ENCODE measurements at regions not wholly inside any gene's neighbourhood (a gene's known extent, or its start where the extent isn't known, plus 50 kb on each side); places are given as distances from the start of the nearest gene placed in this dataset.

DNA sequence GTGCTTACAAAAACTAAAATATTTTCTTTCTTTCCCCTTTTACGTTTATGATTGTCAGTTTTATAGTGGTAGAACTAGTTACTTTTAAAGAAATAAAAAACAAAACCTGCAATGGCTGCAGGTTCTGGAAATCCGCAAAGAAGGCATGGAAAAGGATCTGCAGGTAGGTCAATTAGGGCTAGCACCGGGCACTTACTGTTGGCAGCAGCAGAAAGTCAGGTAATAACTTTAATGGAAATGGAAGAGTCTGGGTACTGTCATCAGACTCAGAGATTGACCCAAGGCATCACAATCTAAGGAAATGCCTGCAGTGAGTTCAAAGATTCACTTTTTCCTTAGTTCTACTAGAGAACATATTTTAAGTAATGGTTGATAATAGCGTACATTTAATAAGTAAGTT is 1136.3 kb upstream of the B3GALT2 start:
- Histone ChIP-seq H3F3A (ENCODE audit: insufficient read depth, low read depth) (no peaks in the 10 kb centered on the region), H3K36me3 (ENCODE audit: low read depth) (no peaks in the 10 kb centered on the region), H4K20me1 (ENCODE audit: insufficient read depth) (no peaks in the 10 kb centered on the region), H3K79me2 (ENCODE audit: low read depth) (no peaks in the 10 kb centered on the region), H3K27ac (no peak overlapping the region), H3K9me3 (ENCODE audit: insufficient read depth, low read depth) (no peaks in the 10 kb centered on the region), H3K9me2 (ENCODE audit: insufficient read depth) (0 out of 2 replicates have a peak, but pooled peaks cover 3% of the 10 kb centered on the region), H3K4me1 (replicated peaks; ENCODE audit: insufficient read depth) (no peaks in the 10 kb centered on the region), H3K4me2 (no peak overlapping the region), H2AFZ (0 out of 2 replicates have a peak overlapping the region, but pooled peaks have one; percentile 53), H3K27me3 (ENCODE audit: insufficient read depth, low read depth) (no peaks in the 10 kb centered on the region), H3K4me3 (no peak overlapping the region)
- no peak for DNase-seq
- BruUV-seq (replicated peaks), result no TSS peak
- intact Hi-C loops (cut with micrococcal nuclease; ENCODE audit: unreplicated experiment), result no loop called here
- CTCF ChIA-PET, result no interaction called here
- TF ChIP-seq, protein P1, sequence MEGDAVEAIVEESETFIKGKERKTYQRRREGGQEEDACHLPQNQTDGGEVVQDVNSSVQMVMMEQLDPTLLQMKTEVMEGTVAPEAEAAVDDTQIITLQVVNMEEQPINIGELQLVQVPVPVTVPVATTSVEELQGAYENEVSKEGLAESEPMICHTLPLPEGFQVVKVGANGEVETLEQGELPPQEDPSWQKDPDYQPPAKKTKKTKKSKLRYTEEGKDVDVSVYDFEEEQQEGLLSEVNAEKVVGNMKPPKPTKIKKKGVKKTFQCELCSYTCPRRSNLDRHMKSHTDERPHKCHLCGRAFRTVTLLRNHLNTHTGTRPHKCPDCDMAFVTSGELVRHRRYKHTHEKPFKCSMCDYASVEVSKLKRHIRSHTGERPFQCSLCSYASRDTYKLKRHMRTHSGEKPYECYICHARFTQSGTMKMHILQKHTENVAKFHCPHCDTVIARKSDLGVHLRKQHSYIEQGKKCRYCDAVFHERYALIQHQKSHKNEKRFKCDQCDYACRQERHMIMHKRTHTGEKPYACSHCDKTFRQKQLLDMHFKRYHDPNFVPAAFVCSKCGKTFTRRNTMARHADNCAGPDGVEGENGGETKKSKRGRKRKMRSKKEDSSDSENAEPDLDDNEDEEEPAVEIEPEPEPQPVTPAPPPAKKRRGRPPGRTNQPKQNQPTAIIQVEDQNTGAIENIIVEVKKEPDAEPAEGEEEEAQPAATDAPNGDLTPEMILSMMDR (conservative IDR thresholded peaks at IDR 0.05), result no peak
- no peak for TF ChIP-seq EZH2 (IDR thresholded peaks at IDR 0.05; ENCODE audit: low read depth)
- POLR2A ChIA-PET (ENCODE audit: unreplicated experiment), result no interaction called here

DNA sequence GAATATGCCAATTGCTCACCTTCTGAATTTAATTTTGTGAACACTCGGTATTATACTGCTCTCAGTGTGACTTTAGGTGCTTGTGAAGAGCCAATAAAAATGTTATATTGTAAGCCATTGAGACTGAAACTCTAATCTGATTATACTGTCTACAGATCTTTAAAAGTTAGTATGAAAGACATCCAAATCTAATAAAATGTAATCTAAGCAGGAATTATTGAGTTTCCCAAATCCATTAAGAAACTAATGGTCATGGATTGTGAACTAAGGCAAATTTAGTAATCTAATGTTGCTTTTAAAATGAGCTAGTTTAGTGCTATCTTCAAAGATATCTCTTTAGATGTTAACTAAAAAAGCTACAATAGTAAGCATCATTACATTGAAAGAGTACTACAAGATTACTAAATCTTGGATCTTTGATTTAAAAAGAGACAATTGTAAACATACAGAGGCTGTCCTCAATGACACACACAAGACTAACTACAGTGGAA is 1132.4 kb upstream of the B3GALT2 start:
- H2AFZ ChIP-seq, result no peak overlapping the region
- no peaks in the 10 kb centered on the region for H3K4me1 ChIP-seq (replicated peaks; ENCODE audit: insufficient read depth)
- H3K4me2 ChIP-seq, result no peak overlapping the region
- no peak for DNase-seq
- H3K9me3 ChIP-seq (ENCODE audit: insufficient read depth, low read depth), result no peaks in the 10 kb centered on the region
- no peaks in the 10 kb centered on the region for H3K36me3 ChIP-seq (ENCODE audit: low read depth)
- no TSS peak for BruUV-seq (replicated peaks)
- no peaks in the 10 kb centered on the region for H3K79me2 ChIP-seq (ENCODE audit: low read depth)
- no peaks in the 10 kb centered on the region for H4K20me1 ChIP-seq (ENCODE audit: insufficient read depth)
- CTCF ChIA-PET, result no interaction called here
- H3K9me2 ChIP-seq (ENCODE audit: insufficient read depth), result 0 out of 2 replicates have a peak, but pooled peaks cover 3% of the 10 kb centered on the region
- no peak overlapping the region for H3K4me3 ChIP-seq
- no peak overlapping the region for H3K27ac ChIP-seq
- TF ChIP-seq, protein P1 (conservative IDR thresholded peaks at IDR 0.05), result no peak
- TF ChIP-seq EZH2 (IDR thresholded peaks at IDR 0.05; ENCODE audit: low read depth), result no peak
- no peaks in the 10 kb centered on the region for H3F3A ChIP-seq (ENCODE audit: insufficient read depth, low read depth)
- POLR2A ChIA-PET (ENCODE audit: unreplicated experiment), result no interaction called here
- no peaks in the 10 kb centered on the region for H3K27me3 ChIP-seq (ENCODE audit: insufficient read depth, low read depth)
- intact Hi-C loops (cut with micrococcal nuclease; ENCODE audit: unreplicated experiment), result no loop called here

DNA sequence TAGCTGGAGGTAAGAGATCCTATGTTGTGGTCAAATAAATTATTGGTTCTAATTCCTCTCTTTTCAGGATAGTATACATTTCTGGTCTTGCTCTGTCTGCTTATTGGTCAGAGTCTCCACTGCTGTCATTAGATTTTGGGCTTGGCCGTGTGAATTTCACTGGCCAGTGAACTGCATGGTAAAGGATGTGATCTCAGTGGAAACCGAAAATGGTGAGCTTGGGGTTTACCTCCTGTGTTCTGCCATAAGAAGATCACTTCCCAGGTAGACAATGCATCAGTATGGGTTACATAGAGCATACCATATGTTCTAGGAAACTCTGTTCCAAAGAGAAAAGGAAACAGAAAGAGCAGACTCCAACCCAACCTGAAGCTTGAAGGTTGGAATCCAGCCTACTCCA is 1123.3 kb upstream of the B3GALT2 start:
- H3K4me2 ChIP-seq, result no peak overlapping the region
- no peaks in the 10 kb centered on the region for H3K4me1 ChIP-seq (replicated peaks; ENCODE audit: insufficient read depth)
- H3K4me3 ChIP-seq, result no peak overlapping the region
- H3K36me3 ChIP-seq (ENCODE audit: low read depth), result no peaks in the 10 kb centered on the region
- no peaks in the 10 kb centered on the region for H3K27me3 ChIP-seq (ENCODE audit: insufficient read depth, low read depth)
- no peak for DNase-seq
- no peak for TF ChIP-seq EZH2 (IDR thresholded peaks at IDR 0.05; ENCODE audit: low read depth)
- TF ChIP-seq, protein P1 (conservative IDR thresholded peaks at IDR 0.05), result no peak
- no peak overlapping the region for H2AFZ ChIP-seq
- no peaks in the 10 kb centered on the region for H3K9me3 ChIP-seq (ENCODE audit: insufficient read depth, low read depth)
- no peaks in the 10 kb centered on the region for H3F3A ChIP-seq (ENCODE audit: insufficient read depth, low read depth)
- CTCF ChIA-PET, result no interaction called here
- POLR2A ChIA-PET (ENCODE audit: unreplicated experiment), result no interaction called here
- BruUV-seq (replicated peaks), result no TSS peak
- intact Hi-C loops (cut with micrococcal nuclease; ENCODE audit: unreplicated experiment), result no loop called here
- H3K9me2 ChIP-seq (ENCODE audit: insufficient read depth), result no peaks in the 10 kb centered on the region
- H3K79me2 ChIP-seq (ENCODE audit: low read depth), result no peaks in the 10 kb centered on the region
- H4K20me1 ChIP-seq (ENCODE audit: insufficient read depth), result no peaks in the 10 kb centered on the region
- no peak overlapping the region for H3K27ac ChIP-seq

Data from PC-9 (cell line).